Stimulated activated memory B cell treated with anti-CD40 and anti-IgM and Interleukin-4, amounts not matched to agents 10 μg/mL and 1 μg/mL and 100 μg/mL, for 72 hours (primary cell): ENCODE measurements at regions not wholly inside any gene's neighbourhood (a gene's known extent, or its start where the extent isn't known, plus 50 kb on each side); places are given as distances from the start of the nearest gene placed in this dataset.
"Not testable (repeated sequence)": the region's sequence is repeated elsewhere in the genome, so short reads cannot be mapped to it uniquely, and the experiment has no call there.

Experiments used
- ATAC-seq: fragments of 150-1000 bp; cut with Tn5 transposase; 2 replicates; pipeline ENCODE4 v1.10.0; 2021
- H3K27ac Mint-ChIP-seq: one replicate; pipeline ENCODE4 v1.8.0; 2022; ENCODE audit warnings: mild to moderate bottlenecking, mixed read lengths
- H3K27me3 Mint-ChIP-seq: one replicate; pipeline ENCODE4 v1.8.0; 2022; ENCODE audit warnings: mixed read lengths
- H3K36me3 Mint-ChIP-seq: one replicate; pipeline ENCODE4 v1.8.0; 2022; ENCODE audit warnings: mixed read lengths
- H3K4me1 Mint-ChIP-seq: one replicate; pipeline ENCODE4 v1.8.0; 2022; ENCODE audit warnings: mixed read lengths
- H3K4me3 Mint-ChIP-seq: one replicate; pipeline ENCODE4 v1.8.0; 2022; ENCODE audit warnings: mild to moderate bottlenecking, moderate library complexity, mixed read lengths
- H3K9me3 Mint-ChIP-seq: one replicate; pipeline ENCODE4 v1.8.0; 2022; ENCODE audit warnings: mixed read lengths

DNA sequence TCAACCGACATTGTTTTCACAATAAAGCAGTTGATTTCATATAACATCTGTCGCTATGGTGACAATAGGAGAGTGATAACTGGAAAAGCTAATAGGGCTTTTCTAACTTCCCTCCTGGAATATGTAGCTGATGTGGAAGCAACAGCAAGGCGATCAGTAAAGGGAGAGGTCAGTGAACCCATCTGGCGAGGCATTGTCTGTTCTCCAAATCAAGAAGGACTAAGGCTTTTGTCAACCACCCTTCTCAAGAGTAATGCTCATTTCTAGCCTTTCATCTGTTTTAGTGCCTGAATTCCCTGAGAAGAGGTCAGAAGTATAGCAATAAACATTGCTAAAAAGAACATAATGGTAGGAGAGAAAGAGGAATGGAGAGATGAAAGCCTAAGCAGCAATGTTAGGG is 201.3 kb downstream of the AKAP7 start:
- H3K36me3 Mint-ChIP-seq = no peaks in the 10 kb centered on the region
- no peaks in the 10 kb centered on the region for H3K4me1 Mint-ChIP-seq
- H3K4me3 Mint-ChIP-seq = no peak overlapping the region
- H3K27me3 Mint-ChIP-seq = peaks cover 9% of the 10 kb centered on the region
- H3K9me3 Mint-ChIP-seq = no peaks in the 10 kb centered on the region
- no peak for ATAC-seq
- no peak overlapping the region for H3K27ac Mint-ChIP-seq

DNA sequence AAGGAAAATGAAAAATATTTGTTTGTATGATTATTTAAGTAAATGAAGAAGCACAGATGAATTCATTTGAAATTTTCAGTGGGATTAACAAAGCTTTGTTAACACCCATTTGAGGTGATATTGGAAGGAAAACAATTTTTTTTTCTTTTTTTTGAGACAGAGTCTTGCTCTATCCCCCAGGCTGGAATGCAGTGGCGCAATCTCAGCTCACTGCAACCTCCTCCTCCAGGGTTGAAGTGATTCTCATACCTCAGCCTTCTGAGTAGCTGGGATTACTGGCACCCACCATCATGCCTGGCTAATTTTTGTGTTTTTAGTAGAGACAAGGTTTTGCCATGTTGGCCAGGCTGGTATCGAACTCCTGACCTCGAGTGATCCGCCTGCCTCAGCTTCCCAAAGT is 211.6 kb downstream of the AKAP7 start:
- not testable (repeated sequence) for H3K27ac Mint-ChIP-seq, H3K4me1 Mint-ChIP-seq, H3K36me3 Mint-ChIP-seq, H3K4me3 Mint-ChIP-seq, ATAC-seq, H3K9me3 Mint-ChIP-seq, H3K27me3 Mint-ChIP-seq

DNA sequence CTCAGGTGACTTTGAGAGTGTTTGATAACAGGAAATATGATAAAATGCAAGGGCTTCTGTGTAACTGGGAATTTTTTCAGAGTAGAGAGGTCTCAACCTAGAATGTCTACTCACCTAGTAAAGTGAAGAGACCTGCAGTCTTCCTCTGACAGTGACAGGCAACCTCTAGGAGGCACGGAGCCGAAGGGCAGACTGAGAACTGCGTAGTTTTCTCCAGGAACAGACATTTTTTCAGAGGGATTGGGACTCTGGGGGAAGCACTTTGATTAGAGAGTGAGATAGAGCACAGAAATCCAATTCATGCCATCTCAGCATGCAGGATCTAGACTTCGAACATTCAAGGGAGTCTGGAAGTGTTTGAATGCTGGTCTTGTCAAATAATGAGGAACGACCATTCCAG is 213.3 kb downstream of the AKAP7 start:
- no peak overlapping the region for H3K4me3 Mint-ChIP-seq
- ATAC-seq = no peak
- H3K4me1 Mint-ChIP-seq = peaks cover 2% of the 10 kb centered on the region
- no peaks in the 10 kb centered on the region for H3K27me3 Mint-ChIP-seq
- H3K27ac Mint-ChIP-seq = no peak overlapping the region
- no peaks in the 10 kb centered on the region for H3K36me3 Mint-ChIP-seq
- H3K9me3 Mint-ChIP-seq = no peaks in the 10 kb centered on the region

DNA sequence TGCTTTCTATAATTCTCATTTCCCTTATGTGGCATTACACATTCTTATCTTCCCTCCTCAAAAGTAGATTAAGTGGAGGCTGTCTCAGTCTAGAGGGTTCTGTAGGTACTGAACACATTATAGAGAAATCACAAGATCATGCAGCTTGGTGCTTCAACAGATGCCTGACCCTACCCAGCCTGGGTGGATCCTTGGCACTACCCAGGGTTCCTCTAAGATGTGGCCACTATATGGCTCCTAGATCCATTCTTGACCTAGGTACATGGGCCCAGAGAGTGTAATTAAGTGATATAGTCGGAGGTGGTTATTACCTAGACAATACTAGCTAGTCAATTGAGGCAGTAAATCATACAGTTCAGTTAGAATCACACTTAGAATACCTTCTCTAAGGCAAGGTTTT is 213.9 kb downstream of the AKAP7 start:
- Mint-ChIP-seq H3K36me3 (no peaks in the 10 kb centered on the region), H3K27me3 (no peaks in the 10 kb centered on the region), H3K4me3 (no peak overlapping the region), H3K27ac (no peak overlapping the region), H3K4me1 (peaks cover 5% of the 10 kb centered on the region), H3K9me3 (no peaks in the 10 kb centered on the region)
- ATAC-seq = peak; percentile 44

DNA sequence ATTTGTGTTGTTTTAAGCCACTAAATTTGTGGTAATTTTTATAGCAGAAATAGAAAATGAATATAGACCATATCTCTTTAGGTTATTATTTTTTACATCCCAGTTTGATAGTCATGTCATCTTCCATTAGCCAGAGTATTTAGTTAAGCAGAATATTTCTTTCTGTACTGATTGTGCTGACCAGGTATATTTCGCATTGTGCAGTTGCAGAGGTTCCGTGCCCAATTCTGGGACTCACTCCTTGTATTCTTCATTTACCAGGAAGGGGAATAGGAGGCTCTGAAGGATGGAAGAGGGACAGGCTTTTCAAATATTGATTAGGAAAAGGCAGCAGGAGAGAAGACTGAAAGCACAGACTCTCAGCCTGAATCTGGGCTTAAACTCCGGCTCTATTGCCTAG is 217.8 kb downstream of the AKAP7 start:
- no peak for ATAC-seq
- H3K27ac Mint-ChIP-seq = no peak overlapping the region
- peaks cover 5% of the 10 kb centered on the region for H3K4me1 Mint-ChIP-seq

DNA sequence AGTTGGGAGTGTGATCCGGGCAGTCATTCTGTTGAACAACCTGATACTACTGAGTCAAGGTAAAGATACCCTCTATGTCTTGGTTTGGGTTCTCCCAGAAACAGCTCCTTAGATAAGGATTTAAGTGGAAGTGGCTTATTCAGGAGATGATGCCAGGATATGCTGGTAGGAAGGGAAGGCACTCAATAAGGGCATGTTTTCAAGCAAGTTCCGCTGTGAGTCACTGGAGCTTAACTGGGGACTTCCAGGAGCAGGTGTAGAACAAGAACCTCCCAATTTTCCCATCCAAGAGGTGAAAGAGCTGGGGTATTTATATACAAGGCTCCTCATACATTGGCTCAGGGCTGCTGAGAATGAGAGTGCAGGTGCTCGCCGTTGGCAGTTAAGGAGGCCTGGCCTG is 218.6 kb downstream of the AKAP7 start:
- H3K9me3 Mint-ChIP-seq = no peaks in the 10 kb centered on the region
- no peak for ATAC-seq
- H3K27ac Mint-ChIP-seq = no peak overlapping the region
- H3K4me1 Mint-ChIP-seq = peaks cover 5% of the 10 kb centered on the region
- H3K36me3 Mint-ChIP-seq = no peaks in the 10 kb centered on the region
- H3K27me3 Mint-ChIP-seq = no peaks in the 10 kb centered on the region
- H3K4me3 Mint-ChIP-seq = no peak overlapping the region

More for the DNA sequence above, 217.8 kb downstream of the AKAP7 start:
- H3K4me3 Mint-ChIP-seq = no peak overlapping the region
- no peaks in the 10 kb centered on the region for H3K36me3 Mint-ChIP-seq
- no peaks in the 10 kb centered on the region for H3K9me3 Mint-ChIP-seq
- no peaks in the 10 kb centered on the region for H3K27me3 Mint-ChIP-seq

DNA sequence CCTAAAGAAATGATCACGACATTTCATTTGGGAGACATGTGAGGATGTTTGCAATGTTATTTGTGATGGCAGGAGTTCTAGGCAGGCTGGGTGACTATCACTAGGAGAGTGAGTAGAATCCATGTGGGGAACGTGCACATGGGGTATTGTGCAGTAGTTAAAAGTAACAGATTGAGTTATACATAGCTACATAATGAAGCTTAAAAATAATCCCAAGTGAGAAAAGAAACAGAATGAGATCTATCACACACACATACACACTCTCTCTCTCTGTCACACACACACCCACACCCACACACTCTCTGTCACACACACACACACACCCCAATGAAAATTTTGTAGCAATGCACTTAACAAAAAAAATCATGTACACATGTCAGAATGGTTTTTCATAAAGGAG is 218.7 kb upstream of the ARG1 start:
- ATAC-seq = no peak
- H3K4me3 Mint-ChIP-seq = no peak overlapping the region
- H3K27ac Mint-ChIP-seq = no peak overlapping the region
- H3K4me1 Mint-ChIP-seq = peaks cover 5% of the 10 kb centered on the region
- H3K9me3 Mint-ChIP-seq = no peaks in the 10 kb centered on the region
- no peaks in the 10 kb centered on the region for H3K36me3 Mint-ChIP-seq
- H3K27me3 Mint-ChIP-seq = no peaks in the 10 kb centered on the region

DNA sequence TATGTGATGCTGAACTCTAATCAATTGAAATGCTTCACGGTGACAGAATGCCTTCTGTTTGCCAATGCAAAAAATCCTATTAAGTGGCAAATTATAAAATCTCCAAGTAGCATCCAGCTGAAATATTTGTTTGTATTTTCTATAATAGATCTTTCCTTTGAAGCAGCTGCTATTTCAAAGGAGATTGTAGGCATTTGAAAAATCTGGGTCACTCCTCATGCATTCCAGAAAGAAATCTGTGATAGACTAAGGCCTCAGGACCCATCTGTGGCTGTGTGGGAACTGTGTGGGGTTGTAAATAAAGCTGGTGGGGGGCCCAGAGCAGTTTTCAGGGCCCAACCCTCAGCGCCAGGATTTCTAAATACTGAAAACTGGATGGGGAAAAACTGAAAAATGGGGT is 216.9 kb upstream of the ARG1 start:
- H3K4me3 Mint-ChIP-seq = no peak overlapping the region
- no peak for ATAC-seq
- H3K27me3 Mint-ChIP-seq = no peaks in the 10 kb centered on the region
- no peaks in the 10 kb centered on the region for H3K36me3 Mint-ChIP-seq
- no peak overlapping the region for H3K27ac Mint-ChIP-seq
- H3K4me1 Mint-ChIP-seq = peaks cover 5% of the 10 kb centered on the region
- H3K9me3 Mint-ChIP-seq = no peaks in the 10 kb centered on the region

DNA sequence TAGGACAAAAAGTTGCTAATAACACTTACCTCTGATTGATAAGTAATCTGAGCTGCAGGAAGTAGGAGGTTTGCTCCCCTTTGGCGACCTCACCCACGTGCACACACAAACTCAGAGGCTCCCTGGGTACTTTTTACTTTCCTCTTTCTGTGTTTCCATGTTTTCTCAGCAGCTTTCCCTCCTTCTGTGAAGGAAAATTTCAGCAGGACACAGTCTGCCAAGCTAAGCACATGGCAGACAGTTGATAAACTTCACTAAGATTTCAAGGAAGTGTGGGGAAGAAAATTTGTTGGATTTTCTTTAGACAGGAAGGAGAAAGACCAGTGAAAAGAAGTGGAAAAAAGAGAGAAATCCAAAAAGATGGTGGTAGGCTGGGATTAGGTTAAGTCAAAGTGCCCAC is 215.5 kb upstream of the ARG1 start:
- H3K27me3 Mint-ChIP-seq = no peaks in the 10 kb centered on the region
- no peaks in the 10 kb centered on the region for H3K9me3 Mint-ChIP-seq
- H3K4me3 Mint-ChIP-seq = no peak overlapping the region
- H3K36me3 Mint-ChIP-seq = no peaks in the 10 kb centered on the region
- ATAC-seq = no peak
- H3K27ac Mint-ChIP-seq = no peak overlapping the region
- peaks cover 5% of the 10 kb centered on the region for H3K4me1 Mint-ChIP-seq

DNA sequence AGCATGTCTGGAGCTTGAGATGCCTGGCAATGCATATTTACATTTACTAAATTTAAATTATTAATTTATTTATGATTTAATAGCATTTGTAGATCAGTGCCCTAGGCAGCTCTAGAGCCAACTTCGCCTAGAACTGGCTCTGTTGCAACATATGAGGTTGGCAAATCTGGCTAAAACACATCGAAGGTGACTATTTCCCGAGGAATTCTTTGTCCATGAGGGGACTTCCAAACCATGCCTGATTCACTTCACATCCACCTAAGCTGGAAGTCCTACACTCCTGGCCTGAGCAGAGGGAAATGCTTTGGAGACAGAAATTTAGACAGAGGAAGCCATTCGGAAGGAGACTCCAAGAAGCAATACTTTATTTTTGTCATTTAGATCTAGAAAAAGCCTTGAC is 211.0 kb upstream of the ARG1 start:
- Mint-ChIP-seq H3K36me3 (no peaks in the 10 kb centered on the region), H3K4me1 (peaks cover 16% of the 10 kb centered on the region), H3K27ac (no peak overlapping the region), H3K4me3 (no peak overlapping the region), H3K9me3 (no peaks in the 10 kb centered on the region), H3K27me3 (no peaks in the 10 kb centered on the region)
- no peak for ATAC-seq

DNA sequence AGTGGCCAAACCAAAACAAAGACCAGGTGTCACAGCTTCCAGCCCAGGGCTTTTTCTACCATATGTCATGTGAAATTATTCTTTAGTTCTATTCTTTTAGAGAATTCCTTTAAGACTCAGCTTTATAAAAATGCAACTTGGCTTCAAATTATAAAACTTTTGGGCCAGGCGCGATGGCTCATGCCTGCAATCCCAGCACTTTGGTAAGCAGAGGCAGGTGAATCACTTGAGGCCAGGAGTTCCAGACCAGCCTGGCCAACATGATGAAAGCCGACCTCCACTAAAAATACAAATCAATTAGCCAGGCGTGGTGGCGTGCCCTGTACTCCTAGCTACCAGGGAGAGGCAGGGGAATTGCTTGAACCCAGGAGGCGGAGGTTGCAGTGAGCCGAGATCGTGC is 210.3 kb upstream of the ARG1 start:
- Mint-ChIP-seq H3K9me3 (no peaks in the 10 kb centered on the region), H3K4me1 (peaks cover 16% of the 10 kb centered on the region), H3K4me3 (no peak overlapping the region), H3K27ac (no peak overlapping the region), H3K36me3 (no peaks in the 10 kb centered on the region), H3K27me3 (no peaks in the 10 kb centered on the region)
- no peak for ATAC-seq

DNA sequence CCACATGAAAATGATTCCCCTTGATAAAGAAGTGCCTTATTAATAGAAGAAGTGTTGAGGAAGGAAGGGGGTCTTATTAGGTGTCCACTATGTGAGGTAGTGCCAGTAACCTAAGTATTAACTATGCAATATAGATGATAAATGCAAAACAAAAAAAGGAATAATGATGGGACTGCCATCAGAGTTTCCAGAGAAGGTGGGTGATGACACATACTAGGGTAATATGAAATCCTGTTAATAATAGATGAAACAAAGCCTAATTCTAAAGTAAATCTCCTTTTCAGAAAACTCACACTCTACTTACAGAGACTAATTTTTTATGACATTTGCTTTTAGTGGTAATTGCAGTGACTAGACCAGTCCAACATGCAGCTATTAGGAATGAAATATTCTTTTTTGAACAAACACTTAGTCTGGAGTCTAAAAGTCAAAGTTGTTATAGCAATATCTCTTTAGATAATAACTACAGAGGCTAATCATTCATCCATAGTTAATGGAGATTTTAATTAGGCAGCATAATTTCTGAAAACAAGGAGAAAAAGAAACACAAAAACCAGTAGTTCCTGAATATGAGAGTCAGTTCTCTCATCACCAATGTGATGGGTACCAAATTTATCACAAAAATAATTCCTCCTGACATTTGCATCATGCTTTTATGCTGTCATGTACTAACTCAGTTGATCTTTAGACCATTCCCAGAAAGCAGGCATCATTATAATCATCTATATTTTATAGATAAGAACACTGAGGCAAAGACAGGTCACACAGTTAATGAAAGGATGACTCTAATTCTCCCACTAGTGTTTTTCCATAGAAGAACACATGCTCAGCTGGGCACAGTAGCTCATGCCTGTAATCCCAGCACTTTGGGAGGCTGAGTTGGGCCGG is 208.8 kb upstream of the ARG1 start:
- H3K36me3 Mint-ChIP-seq = no peaks in the 10 kb centered on the region
- no peak overlapping the region for H3K4me3 Mint-ChIP-seq
- H3K9me3 Mint-ChIP-seq = no peaks in the 10 kb centered on the region
- H3K27ac Mint-ChIP-seq = no peak overlapping the region
- no peaks in the 10 kb centered on the region for H3K27me3 Mint-ChIP-seq
- peaks cover 28% of the 10 kb centered on the region for H3K4me1 Mint-ChIP-seq
- ATAC-seq = no peak

DNA sequence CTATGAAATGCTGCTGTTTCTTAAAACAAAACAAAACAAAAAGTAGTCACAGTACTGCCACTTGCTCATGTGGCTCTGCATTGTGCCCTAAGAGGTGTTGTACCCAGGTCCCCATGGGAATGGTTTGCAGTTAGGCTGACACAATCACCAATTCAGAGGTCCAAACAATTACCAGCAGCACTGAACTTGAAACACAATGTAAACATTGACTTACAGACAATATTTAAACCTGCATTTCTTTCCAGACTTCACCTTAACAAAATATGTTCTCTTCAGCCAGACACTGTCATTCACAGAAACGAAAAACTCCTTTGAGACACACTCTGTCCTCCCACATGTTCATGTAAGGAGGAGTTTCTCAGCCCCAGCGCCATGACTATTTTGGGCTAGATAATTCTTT is 206.8 kb upstream of the ARG1 start:
- H3K36me3 Mint-ChIP-seq = no peaks in the 10 kb centered on the region
- H3K4me1 Mint-ChIP-seq = peaks cover 30% of the 10 kb centered on the region
- no peak for ATAC-seq
- H3K4me3 Mint-ChIP-seq = no peak overlapping the region
- H3K27ac Mint-ChIP-seq = peak overlapping the region; percentile 20
- no peaks in the 10 kb centered on the region for H3K27me3 Mint-ChIP-seq
- H3K9me3 Mint-ChIP-seq = no peaks in the 10 kb centered on the region

DNA sequence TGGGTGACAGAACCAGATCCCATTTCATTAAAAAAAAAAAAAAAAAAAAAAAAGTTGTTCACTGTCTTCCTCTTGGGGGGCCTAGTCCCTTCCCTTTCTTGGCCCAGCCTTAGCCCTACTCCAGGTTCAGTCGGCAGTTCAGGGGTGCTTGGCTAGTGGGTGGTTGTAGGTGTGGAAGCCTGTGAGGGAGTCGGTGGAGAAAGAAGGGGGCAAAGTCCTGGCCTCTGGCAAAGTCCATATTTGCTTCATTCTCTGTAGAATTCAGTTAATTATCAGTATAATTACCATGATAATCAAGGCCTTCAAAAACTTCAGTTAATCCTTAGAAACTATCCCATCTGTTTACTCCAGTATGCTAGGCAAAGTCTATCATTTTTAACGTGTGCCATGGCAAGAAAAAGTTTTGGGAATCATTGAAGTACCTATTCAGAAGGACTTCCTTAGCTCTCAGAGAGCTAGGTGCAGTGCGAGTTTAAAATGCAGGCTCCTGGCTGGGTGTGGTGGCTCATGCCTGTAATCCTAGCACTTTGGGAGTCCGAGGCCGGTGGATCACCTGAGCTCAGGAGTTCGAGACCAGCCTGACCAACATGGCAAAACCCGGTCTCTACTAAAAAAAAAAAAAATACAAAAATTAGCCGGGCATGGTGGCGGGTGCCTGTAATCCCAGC is 205.7 kb upstream of the ARG1 start:
- H3K9me3 Mint-ChIP-seq = no peaks in the 10 kb centered on the region
- no peaks in the 10 kb centered on the region for H3K27me3 Mint-ChIP-seq
- no peak for ATAC-seq
- peaks cover 30% of the 10 kb centered on the region for H3K4me1 Mint-ChIP-seq
- H3K36me3 Mint-ChIP-seq = no peaks in the 10 kb centered on the region
- no peak overlapping the region for H3K4me3 Mint-ChIP-seq
- no peak overlapping the region for H3K27ac Mint-ChIP-seq

DNA sequence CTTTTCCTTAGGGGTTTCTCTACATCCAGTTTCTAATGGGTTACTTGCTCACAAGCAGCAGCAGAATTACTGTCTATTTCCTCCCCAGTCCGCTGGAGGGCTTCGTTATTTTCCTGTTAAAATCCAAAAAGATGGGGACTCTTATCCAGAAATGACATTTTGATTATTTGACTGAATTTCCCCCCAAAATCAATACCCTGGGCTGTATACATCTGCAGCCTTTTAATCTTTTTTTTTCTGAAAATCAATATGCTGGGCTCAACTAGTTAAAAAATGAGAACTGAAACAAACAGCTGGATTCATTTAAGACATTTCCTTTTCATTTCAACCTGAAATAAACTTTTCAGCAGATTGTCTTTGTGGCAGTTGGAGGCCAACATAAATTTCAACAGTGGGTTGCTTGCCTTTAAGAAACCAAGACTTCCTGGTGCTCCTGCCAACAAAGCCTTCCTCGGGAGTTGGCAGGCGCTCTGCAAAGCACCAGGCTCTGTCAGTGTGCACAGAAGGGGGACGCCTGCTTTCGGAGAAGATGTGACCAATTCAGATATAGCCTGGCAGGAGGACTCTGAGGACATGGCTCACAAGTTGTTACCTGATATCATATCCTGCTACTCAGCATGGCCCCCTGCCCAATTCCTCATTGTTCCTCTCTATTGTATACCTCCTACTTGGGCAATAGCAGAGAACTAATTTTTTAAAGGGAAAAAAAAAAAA is 204.7 kb upstream of the ARG1 start:
- H3K4me1 Mint-ChIP-seq = peaks cover 30% of the 10 kb centered on the region
- peak overlapping the region; percentile 5 for H3K27ac Mint-ChIP-seq
- H3K9me3 Mint-ChIP-seq = no peaks in the 10 kb centered on the region
- H3K27me3 Mint-ChIP-seq = no peaks in the 10 kb centered on the region
- ATAC-seq = peak; percentile 55
- no peaks in the 10 kb centered on the region for H3K36me3 Mint-ChIP-seq
- H3K4me3 Mint-ChIP-seq = peak overlapping the region; percentile 47

DNA sequence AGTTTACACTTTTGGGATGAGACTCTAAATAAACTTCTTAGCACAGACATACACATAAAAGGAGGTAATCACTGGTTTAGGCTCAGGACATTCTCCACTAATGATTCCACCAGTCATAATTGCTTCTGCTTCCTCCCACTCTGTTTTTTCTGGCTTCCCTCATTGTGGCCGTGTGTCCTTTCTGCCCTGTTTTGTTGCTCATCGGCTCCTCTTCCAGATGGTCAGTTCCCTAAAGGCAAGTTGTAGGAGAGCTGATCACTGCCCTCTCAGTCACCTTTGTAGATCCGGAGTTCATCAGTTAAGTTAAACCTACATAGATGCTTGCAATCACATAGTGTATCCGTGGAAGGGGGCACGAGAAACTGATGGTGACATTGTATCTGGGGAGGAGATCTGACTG is 200.5 kb upstream of the ARG1 start:
- H3K4me3 Mint-ChIP-seq = no peak overlapping the region
- no peaks in the 10 kb centered on the region for H3K9me3 Mint-ChIP-seq
- no peaks in the 10 kb centered on the region for H3K36me3 Mint-ChIP-seq
- no peak overlapping the region for H3K27ac Mint-ChIP-seq
- no peak for ATAC-seq
- peaks cover 15% of the 10 kb centered on the region for H3K4me1 Mint-ChIP-seq
- no peaks in the 10 kb centered on the region for H3K27me3 Mint-ChIP-seq
